RKO (cell line): ENCODE measurements at regions not wholly inside any gene's neighbourhood (a gene's known extent, or its start where the extent isn't known, plus 50 kb on each side); places are given as distances from the start of the nearest gene placed in this dataset.
"Not testable (repeated sequence)": the region's sequence is repeated elsewhere in the genome, so short reads cannot be mapped to it uniquely, and the experiment has no call there.

Experiments used
- DNase-seq: peaks from one replicate; pipeline ENCODE4 v3.0.0-alpha.2; 2016; ENCODE audit warnings: low spot score

DNA sequence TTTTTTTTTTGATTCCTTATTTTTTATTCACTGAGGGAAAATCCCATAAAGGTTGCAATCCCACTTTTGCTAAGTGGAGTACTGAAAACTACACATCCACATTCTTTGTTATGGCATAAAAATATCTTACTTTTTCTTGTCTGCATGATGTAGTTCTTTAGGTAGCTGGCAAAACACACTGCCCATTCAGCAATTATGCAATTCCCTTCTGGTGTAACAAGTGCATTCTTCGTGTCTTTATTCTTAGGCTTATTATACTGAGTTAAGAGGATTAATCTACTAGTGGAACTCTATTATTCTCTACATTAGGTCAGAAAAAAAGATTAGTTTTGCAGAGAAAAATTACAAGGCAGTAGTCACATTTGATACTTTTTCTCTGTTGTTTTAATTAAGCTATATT lies 403.8 kb upstream of the GBE1 start:
- DNase-seq: no peak

DNA sequence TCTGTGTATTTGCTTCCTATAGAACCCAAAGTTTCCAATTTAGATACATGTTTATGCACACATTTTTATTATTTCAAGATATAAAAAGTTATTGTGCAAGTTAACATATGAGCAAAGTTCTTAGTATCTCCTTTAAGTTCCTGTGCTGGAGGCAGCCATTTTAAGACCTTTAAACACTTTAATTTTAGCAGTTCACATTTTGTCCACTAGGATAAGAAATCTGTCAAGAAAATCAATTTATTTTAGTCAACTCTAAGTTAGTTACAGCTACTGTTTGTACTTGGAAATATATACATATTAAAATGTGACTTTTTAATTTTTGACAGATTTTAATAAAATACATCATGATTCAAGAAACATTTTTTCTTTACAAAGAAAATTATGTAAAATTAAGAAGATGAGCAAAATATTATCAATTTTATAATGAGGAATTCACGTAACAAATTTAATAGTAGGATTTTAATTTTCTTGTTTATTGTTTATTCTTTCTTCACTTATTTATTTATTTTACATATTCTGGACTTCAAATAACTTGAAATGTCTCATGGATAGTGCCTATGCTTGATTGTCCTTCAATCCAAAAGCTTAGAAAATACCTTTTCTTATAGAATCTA lies 402.6 kb upstream of the GBE1 start:
- peak; percentile 49 for DNase-seq

DNA sequence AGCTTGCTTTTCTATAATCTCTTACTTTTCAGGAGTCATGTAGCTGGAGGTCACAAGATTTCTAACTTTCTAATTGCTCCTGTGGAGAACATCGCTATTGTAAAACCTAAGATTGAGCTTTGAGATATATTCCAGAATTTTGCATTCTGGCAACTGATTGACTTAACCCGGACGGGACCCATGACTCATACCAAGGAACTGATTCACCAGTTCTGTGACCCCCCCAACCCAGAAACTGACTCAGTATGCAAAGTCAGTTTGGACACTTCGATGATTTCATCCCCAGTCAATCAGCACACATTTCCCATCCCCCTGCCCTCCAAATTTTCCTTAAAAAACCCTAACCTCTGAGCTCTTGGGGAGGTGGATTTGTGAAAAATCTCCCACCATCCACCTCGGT lies 396.5 kb upstream of the GBE1 start:
- peak; percentile 76 for DNase-seq

DNA sequence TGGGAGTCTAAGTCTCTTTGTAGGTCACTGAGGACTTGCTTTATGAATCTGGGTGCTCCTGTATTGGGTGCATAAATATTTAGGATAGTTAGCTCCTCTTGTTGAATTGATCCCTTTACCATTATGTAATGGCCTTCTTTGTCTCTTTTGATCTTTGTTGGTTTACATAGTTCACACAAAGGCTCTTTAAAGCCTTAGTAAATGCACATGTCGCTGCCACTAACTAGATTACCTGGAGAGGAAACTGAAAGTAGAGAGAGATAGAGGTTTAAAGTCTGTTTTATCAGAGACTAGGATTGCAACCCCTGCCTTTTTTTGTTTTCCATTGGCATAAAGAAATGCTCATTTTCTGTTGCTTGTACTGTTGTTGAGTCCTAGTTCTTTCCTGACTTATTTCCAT lies 392.4 kb upstream of the GBE1 start:
- not testable (repeated sequence) for DNase-seq

DNA sequence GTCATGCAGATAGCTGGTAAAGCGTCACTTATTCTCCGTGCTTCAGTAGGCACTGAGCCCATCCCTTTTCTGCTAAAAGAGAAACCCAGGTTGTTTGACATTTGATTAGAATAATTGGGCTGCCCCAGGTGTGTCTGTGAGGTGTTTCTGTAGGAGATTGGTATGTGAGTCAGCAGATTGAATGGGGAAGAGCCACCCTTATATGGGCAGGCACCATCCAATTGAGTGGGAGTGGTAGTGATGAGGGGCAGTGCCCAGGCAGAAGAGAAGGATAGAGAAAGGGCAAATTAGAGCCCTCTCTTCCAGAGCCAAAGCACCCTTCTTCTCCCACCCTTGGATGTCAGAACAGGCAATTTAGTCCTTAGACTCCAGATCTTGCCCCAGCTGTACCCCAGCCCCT lies 384.3 kb upstream of the GBE1 start:
- DNase-seq: no peak

DNA sequence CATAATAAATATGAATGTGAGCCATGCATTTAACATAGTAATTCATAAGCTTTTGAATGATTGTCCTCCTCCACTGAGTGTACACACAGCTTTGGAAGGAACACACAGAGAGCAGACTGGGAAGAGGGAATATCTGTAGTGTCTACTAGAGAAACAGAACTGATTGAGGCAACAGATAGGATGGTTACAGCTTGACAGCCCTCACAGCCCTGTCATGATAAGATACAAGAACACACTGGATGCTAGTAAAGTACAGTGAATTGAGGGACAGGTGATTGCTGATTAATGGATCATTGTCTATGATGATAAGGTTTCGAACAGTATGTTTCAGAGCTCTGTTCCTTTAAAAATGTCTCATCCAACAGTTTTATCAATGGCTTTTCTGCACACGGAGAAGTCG lies 383.4 kb upstream of the GBE1 start:
- DNase-seq: no peak

DNA sequence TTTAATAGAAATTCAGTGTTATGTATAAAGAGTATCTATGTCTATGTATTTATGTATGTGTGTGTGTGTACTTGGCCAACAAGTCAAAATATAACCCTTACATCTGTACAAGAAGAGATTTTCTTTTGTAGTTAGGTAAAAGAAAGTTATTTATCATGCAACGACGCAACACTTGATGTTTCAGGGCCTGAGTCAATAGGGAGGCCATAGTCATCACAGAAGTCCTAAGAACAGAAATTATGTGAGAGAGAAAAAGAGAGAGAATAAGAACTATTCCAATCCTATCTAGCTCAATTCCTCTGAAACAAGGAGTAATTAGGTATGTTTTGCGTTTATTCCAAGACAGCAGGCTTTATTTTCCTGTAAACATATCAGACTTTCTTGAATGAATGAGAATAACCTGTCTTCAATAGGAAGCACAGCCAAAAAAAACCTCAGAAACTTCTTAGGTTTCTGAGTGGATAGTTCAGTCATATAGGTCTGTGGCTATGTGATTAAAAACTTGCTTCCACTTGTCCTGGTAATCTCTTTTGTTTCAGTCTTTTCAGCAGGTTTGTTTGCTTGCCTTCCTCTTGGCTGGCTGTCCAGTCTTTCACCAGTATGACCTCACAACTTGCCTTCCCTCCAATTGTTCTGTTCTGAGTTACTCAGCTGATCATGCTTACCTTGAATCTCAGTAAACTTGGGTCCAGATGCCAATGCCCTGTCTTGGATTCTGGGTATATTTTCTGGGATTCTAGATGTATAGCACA lies 382.4 kb upstream of the GBE1 start:
- no peak for DNase-seq

DNA sequence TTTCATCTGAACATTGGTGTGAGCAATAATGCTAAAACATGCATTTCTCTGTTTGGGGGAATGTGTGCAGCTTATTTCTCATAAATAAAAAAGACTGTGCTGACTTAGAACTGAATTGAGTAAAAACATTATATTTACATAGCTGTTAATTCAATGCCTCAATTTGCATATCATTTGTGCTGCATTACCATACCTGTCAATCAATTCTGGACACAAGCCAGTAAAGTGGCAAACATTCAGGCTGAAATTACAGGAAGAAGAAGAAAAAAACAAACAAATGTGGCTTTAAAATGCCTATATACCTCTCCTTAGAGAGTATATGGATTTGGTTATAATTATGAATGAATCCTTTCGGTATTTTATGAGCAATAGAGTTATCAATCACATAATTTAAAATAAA lies 380.1 kb upstream of the GBE1 start:
- DNase-seq: no peak

DNA sequence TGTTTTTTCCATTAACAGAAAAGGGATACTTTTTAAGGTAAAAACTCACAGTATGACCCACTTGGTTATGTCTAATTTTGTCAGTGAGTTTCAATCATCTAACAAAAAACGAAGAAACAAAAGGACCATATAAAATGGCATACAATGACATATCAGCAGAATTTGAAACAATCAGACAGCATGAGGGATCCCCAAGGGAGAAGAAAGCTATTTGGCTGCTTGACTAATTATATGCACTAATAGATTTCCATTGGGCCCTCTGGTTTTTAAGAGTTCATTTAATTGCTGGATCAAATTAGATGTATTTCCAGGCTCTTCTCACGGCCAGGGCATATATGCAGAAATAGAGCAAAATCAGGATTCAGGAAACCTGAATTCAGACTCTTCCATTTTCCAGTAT lies 376.4 kb upstream of the GBE1 start:
- no peak for DNase-seq

DNA sequence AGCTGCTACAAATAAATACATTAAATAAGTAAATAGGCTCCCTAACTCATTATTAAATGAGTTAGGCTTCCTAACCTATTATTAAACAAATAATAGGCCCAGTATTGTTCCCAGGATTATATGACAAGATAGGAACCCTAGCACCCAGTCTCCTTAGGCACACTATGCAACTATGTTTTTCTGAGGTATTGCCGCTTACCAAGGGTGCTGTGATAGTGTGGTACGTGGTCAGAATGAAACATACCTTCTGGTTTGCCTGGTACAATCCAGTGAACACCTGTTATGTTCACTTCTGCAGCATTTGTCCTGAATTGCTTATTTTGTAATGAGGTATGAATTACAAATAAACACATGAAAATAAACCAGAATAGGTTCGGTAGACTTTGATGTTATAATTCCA lies 375.6 kb upstream of the GBE1 start:
- no peak for DNase-seq

DNA sequence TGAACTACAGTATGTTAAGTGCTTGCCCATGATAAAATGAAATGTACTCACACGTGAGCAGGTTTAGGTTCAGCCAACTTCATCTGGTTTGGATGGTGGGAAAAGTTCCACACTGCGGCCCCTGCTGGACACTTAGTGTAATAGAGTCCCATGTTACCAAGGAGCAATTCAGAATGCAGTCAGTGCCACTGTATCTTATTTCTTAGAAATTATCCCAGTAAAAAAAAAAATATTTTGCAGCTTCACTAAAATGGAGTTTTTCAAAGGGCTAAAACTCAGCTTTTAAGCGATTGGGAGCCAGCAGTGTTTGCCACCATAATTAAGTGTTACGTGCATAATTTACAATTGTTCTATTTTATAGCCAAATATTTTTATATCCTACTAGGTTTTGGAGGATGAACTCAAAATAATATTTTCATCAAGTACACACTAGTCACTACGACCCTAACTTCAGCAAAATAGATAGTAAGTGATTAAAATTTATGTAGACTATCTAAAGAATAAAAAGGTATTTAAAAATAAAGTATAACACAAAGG lies 371.7 kb upstream of the GBE1 start:
- peak; percentile 67 for DNase-seq

DNA sequence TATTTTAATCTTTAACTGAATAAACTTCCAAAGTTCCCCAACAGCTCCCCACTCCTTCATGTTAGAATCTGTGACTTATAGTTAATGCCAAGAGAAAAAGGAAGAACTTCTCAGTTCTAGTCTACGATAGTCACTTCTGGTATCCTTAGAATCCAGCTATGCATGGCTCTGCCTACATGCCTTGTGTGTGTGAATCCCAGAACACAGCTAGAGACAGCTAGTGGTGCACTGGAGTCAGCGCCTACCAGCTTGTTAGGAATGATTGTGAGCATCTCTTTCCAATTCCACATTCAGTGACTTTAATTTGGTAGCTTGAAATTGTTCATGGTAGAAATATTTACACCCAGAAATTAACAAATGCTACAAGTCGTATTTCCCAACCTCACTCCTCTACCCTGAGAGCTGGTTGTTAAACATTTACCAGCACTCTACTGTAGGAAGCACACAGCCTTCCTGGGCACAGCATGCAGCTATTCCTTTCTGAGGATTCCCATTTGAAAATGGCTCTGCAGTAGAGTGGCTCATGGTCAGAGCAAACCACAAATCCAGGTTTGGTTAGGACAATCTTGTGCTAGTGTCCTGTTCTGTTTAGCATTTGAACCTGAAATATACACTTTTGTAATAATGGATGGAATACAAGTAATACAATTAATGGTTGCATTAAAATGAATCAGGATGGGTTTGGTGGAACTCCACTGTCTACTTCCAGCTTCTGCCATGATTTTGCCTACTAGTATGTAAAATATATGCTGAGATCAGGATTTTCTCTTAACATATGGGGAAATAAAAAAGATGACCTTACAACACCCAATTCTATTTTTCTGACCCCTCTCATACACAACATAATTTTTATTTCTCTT lies 371.0 kb upstream of the GBE1 start:
- no peak for DNase-seq

DNA sequence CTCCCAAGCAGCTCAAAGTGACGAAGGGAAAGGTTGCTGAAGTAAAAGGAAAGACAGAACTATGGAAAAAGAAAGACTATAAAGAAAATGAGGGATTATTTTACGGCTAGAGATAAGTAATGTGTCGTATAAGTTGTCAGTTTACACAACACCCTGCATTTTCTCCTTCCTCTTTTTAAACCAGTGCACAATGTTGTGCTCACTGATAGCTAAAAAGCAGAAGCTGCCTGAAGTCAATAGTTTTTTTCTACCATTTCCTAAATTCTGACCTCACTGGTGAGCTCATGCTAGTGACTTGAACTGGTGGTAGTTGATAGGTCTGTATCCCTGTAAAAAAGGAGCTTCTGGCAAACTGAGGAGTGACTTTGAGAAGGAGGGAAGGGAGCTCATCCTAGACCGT lies 368.6 kb upstream of the GBE1 start:
- DNase-seq: no peak

DNA sequence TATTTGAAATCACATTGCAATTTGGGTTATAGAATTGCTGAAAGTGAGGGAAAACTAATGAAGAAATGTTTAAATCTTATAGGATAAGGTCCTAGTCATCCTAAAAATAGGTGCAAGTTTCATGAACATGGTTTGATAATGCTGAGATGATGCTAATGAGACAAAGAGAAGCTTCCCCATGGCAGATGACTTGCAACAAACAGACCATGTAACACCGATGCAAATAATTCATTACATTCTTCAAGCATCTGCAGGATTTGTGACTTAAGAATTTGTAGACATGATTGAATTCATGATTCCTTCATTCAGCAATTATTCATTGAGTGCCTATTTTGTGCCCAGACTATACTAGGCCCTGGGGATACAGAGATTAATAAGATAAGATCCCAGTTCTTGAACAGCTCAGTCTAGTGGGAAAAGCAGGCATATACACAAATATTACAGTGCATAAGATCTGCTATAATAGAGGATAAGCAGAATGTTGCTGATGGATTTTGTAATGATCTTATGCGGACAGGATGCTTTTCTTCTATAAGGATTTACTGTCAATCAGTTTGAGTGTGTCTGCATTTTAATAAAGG lies 367.9 kb upstream of the GBE1 start:
- no peak for DNase-seq

DNA sequence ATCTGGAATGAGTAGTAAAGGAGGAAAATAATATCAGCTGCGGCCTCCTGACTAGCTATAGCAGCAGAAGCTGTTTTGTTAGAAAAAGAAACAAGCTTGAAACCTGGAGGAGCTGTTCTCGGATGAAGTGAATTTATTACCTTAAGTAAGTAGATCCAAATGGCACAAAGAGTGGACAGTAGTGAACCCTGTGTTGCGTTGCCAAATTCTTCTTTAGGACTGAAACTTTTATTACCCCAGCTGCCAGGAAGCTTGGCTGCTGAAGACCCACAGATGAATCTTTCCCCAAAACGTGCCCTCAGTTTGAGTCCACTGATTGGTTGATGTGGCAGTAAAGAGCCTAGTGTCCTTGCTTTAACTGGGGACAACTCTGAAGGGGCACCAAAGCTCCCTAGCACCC lies 366.8 kb upstream of the GBE1 start:
- DNase-seq: no peak

DNA sequence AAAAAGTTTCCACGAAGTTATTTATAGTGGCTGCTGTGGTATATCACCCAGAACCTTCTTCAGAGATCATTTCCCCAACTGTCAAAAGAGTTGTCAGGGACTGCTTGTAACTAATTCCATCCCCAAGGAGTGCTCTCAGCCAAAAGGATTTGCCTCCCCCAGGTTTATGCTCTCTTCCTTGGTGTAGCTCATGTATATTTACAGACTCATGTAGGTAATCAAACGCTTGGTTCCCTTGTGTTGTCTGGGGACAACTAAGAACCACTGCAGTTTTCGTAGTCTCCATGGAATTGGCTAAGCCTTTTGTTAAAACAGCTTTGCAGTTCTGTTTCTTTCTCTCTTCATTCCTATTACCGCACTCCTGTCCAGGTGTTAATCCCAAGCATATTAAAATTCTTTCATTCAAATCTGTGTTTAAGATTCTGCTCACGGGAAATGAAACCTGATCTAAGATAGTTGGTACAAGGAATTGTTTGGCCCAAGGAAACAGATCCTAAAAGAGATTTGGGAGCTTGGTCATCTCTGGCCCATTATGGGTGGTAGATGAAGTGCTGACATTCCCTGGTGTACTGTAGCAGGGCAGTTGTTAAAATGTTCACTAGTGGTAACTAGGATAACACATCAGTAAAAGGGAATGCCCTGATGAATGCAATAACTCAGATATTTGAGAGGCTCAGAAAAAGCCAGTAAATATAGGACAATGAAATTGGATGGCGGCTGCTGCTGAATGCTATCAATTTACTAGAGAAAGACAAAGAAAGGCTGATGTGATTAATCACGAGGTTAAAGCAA lies 361.3 kb upstream of the GBE1 start:
- DNase-seq: no peak

DNA sequence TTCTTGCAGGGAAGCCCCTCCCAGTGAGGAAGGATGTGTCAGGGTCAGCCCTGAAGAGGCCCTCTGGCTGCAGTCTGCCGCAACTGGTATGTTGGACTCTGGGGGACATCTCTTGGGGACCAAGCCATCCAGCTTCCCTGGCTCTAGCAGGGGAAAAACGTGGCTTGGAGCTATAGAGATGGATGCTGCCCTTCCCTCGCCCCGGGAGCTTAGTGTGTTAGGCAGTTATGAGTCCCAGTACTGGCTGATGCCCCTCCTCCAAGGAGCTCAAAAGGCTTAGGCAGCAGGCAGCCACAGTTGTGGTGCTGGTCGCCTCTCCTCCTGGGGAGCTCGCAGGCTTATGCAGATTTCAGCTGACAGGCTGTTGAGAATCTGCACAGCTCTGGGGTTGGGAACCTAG lies 353.1 kb upstream of the GBE1 start:
- DNase-seq: no peak

DNA sequence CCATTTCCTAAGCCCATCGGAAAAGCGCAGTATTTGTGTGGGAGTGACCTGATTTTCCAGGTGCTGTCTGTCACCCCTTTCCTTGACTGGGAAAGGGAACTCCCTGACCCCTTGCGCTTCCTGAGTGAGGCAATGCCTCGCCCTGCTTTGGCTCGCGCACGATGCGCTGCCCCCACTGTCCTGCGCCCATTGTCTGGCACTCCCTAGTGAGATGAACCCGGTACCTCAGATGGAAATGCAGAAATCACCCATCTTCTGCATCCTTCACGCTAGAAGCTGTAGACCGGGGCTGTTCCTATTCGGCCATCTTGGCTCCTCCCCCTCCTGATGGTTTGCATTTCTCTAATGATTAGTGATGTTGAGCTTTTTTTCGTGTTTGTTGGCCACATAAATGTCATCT lies 349.3 kb upstream of the GBE1 start:
- DNase-seq: not testable (repeated sequence)

DNA sequence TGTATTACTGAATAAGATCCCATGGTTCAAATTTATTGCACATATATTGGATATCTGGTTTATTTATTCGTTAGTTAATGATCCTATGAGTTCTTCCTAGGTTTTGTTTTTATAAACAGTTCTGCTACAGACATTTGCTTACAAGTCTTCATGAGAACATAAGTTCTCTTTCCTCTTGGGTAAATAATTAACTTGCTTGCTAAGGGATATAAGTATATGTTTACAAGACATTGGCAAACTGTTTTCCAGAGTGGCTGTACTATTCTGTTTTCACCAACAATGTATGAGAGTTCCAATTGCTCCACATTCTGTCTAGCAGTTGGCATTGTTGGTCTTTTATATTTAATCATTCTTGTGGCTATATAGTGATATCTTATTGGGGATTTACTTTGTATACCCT lies 341.8 kb upstream of the GBE1 start:
- no peak for DNase-seq

DNA sequence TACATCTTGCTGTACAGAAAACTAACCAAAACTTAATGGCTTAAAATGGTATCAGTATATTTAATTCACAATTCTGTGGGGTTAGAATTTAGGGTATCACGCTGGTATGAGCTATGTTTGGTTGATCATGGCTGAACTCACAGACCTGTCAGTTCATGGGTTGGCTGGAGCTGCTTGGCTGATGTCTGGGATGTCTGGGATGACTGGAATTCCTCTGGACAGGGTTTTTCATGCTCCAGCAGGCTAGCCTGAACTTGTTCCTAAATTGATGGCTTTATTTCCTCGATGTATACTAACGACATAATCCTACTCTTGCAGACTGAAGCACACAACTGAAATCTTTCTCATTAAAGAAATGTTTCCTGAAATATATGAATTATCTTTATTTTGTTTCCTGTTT lies 338.9 kb upstream of the GBE1 start:
- no peak for DNase-seq

DNA sequence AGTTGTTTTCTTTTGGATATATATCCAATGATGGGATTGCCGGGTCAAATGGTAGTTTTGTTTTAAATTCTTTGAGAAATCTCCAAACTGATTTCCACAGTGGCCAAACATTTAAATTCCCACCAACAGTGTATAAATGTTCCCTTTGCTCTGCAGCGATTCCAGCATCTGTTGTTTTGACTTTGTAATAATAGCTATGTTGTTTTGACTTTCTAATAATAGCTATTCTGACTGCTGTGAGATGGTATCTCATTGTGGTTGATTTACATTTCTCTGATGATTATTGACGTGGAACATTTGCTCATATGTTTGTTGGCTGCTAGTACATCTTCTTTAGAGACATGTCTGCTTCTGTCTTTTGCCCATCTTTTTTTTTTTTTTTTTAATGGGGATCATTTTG lies 332.2 kb upstream of the GBE1 start:
- DNase-seq: no peak

DNA sequence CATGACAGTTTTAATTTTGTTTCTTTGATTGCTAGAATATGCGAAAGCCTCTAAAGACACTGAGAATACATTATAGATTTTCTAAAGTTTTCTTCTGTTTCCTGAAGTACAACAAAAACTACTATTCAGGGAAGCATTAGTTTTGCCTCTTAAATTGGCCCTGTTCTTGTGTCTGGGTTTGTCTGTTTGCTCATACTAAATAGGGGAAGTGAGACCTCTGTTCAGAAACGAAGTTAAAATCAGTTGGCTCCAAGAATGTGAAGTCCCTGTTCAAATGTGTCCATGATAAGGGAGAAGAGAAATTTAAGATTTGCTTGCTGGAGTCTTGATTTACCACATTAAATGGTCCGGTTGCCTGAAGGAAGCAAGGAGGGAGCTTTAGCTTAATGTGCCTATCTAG lies 327.3 kb upstream of the GBE1 start:
- no peak for DNase-seq
